ENCODE measurements at regions not wholly inside any gene's neighbourhood (a gene's known extent, or its start where the extent isn't known, plus 50 kb on each side); places are given as distances from the start of the nearest gene placed in this dataset.

- no peak for DNase-seq
These were observed 214.9 kb upstream of the ARHGAP24 start for GRCh38 chr4:85260064-85260463.

- no peak for DNase-seq
These were observed 209.7 kb upstream of the ARHGAP24 start for GRCh38 chr4:85265234-85265633.

GRCh38 chr4:85268188-85268587 is 206.8 kb upstream of the ARHGAP24 start:
- DNase-seq = no peak

- no peak for DNase-seq
These were observed 206.0 kb upstream of the ARHGAP24 start for GRCh38 chr4:85268961-85269360.

DNA sequence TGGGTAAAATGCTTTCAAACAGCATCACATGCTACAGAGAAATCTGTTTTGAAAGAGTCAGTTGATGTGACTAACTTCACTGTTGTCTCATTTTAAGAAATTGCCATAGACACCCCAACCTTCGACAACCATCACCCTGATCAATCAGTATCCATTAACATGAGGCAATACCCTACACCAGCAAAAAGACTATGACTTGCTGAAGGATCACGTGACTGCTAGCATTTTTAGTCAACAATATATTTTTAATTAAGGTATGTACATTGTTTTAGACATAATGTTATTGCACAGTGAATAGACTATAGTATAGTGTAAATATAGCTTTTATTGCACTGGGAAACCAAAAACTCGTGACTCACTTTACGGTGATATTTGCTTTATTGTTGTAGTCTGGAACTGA is 200.0 kb upstream of the ARHGAP24 start:
- DNase-seq = no peak

DNA sequence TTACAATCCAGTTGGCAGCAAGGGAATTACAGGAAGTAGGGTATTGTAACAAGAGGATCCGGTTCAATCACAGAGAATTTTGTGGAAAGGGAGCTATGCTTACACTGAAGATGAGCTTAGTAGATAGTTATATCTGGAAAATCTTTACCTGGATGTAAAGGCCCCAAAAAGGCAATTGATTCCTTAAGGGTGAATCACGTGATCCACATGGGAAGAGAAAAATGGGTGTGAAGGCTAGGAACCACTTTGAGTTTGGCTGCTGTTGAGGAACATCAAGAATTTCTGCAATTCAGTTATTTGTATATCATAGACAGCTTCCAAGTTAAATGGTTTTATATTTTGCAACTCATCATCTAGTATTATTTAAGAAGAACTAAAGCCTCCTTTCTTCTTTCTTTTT is 194.0 kb upstream of the ARHGAP24 start:
- no peak for DNase-seq

DNA sequence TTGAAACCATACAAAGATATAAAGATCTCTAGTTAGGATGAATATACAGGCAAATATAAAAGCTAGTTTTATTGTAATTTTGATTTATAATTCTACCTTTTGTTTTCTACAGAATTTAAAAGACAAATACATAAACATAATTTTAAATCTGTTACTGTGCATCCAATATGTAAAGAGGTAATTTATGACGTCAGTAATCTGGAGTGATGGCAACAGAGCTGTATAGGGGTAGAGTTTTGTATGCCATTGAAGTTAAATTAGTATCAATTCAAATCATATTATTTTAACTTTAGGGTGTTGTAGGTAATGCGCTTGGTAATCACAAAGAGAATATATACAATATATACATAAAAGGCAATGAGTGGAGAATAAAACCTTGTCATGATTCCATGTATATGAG is 183.7 kb upstream of the ARHGAP24 start:
- DNase-seq = no peak

GRCh38 chr4:85298037-85298436 is 176.9 kb upstream of the ARHGAP24 start:
- DNase-seq = no peak

DNA sequence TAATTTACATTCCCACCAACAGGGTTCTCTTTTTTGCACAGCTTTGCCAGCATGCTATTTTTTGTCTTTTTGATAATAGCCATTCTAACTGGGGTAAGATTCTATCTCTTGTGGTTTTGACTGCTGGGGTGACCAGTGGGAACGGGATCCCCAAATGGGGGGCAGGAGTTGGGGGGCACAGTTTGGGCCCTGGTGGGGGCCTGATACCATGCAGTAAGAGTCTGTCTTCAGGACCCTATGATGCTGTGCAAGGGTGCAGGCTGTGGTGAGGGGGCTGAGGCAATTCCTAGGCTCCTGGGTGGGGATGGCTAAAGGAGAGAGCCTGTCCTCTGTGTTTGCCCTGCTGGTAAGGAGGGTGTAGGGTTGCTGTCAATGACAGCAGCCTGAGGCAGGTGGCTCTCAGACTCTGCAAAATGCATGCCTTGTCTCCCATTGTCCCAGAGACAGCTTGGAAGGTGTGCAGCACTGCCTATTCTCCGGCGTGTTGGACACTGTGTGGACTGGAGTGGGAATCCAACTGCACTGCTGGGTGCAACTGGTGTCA is 172.7 kb upstream of the ARHGAP24 start:
- no peak for DNase-seq

- peak in 15 of 58 donors; percentile 0 to 37 (median 6) for DNase-seq
These were observed 172.2 kb upstream of the ARHGAP24 start for GRCh38 chr4:85302756-85303155.

GRCh38 chr4:85318415-85318814 is 156.5 kb upstream of the ARHGAP24 start:
- no peak for DNase-seq

DNA sequence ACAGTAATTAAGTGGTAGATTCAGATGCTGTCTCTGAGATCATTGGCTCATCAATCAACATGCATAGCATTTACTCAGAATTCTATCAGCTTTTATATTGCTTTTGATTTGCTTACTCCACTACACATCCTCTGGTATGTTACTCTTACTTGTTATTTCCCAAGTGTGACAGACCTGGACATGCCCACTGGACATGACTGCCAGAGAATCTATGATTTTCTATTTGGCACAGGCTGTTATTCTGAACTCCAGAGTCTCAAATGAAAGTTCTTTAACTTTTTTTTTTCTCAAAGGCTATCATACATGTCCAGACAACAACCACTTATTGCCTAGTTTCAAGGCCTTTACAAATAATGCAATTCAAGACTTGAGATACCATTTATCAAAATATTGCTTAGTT is 116.1 kb upstream of the ARHGAP24 start:
- no peak for DNase-seq

DNA sequence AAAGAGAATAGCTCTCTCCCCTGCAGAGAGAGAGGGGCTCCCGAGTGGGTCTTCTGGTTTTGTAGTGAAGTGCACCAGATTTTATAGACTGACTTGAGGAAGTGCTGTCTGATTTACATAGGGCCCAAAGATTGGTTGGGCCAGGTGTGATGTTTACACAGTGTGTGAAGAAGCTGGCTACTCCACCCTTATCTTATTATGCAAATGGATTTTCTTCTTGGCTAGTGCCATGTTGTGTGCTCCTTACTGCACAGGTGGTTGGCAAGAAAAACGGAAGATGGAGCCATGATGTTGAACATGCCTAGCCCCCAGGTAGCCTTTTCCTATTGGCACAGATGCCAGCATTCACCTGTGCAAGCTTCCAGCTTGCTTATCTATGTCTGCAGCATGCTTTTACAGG is 112.4 kb upstream of the ARHGAP24 start:
- DNase-seq = no peak

DNA sequence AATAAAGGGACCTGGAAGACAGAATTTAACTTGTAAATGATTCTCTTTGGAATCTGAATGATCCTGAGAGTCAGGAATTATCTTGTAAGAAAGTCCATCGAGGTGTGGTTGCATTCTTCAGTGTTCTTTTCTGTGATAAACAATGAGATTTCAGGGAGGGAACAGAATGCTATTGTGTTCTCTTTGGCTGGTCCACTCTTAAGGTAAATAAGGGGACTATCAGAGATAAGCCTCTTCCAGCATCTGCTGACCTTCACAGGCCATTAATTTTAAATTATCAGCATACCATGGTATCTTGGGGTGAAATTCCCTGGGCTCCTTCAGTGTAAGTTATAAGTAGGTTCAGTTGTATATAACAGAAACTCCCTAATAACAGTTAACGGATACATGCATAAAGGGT is 107.1 kb upstream of the ARHGAP24 start:
- no peak for DNase-seq

GRCh38 chr4:85368240-85368639 is 106.7 kb upstream of the ARHGAP24 start:
- no peak for DNase-seq

DNA sequence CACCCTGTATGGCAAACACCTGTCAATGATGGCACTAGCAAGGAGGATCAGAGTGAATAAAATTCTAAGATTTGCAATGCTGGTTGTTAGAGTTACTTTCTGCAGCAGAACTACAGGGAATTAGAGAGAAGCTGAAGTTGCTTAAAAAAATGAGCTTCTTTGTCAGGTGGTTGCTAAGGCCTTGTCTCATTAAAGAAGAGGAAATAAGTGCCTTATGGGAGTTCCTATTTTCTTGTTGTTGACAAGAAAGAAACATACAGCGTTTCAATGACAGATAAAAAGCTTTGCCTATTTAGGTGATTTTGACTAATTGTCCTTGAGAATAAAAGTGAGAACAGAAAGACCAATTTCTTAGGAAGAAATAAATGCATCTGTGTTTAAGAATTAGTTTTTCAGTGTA is 106.0 kb upstream of the ARHGAP24 start:
- DNase-seq = no peak

GRCh38 chr4:85369703-85370380 is 105.1 kb upstream of the ARHGAP24 start:
- DNase-seq = no peak

DNA sequence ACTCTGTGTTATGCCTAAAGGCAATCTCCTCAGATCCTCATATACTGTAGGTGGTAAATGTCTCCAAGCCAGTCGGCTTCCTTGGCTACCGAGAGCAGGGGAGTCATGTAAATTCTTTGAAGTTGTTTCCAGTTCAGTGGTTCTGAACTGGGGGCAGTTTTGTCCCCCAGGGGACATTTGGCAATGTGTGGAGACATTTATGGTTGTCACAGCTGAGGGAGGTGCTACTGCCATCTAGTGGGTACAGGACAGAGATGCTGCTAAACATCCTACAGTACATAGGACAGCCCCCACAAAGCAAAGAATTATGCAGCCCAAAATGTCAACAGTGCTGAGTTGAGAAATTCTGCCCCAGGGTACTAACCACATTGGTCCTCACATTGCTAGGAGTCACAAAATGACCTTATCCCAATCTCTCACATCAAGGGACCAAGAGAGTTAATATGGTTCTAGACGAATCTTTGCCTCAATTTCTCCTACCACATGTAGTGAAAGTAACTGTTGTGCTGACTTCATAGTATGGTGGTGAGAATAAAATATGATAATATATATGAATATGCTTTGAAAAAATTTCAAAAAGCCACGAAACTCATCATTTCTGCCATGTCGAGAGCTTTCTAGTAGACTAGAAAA is 104.4 kb upstream of the ARHGAP24 start:
- DNase-seq = peak in 26 of 58 donors; percentile 0 to 30 (median 3)

DNA sequence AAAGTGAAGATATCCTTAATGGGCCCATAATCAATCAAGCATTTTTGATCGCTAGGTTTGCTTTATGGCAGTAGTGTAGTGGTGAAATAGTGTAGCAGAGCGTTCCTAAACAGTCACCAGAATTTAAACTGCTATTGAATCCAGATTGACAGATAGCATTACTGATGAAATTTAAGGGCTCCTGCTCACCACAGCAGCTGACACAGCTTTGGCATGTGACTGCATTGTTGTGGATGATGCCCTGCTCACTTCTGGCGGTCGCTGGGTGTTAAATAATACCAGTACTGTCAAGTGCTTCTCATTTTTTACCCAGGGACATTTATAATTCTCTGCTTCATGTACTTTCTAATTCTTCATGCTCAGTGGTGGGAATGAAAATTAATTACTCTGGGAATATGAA is 102.0 kb upstream of the ARHGAP24 start:
- DNase-seq = peak in 3 of 58 donors; percentile 0 to 6 (median 1)

GRCh38 chr4:85376285-85376684 is 98.7 kb upstream of the ARHGAP24 start:
- DNase-seq = no peak

DNA sequence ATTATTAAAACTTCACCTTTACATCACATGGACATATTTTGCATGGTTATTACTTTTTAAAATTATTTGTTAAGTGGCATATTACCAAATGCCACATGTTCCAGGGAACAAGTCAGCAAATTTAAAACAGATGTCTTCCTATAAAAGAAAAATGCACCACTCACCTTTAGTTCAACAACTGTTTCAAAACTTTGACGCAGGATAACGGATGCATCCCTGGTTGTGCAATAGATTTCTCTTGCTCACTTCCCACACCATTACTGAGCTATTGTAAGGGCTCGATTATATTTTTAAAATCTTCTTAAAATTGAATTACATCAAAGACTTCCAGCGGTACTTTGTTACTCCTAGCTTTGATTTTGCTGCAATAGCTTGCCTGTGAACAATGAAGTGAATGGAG is 93.0 kb upstream of the ARHGAP24 start:
- DNase-seq = no peak

DNA sequence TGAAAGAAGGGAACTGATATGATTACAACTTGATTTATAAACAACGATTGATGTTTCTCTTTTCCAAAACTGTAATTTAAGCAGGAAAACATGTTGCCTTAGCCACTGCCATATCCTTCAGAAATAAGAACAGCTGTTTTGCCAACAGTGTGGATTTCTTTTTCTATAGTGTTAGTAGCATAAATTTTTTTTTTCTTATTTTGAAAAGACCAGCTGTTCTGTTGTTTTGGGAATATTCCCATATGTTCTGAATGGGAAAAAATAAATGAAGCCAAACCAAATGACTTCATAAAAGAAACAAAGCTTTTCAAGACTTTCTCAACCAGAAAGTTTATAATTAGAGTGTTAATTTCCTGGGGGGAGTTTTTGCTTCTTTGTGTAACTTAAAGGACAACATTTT is 83.9 kb upstream of the ARHGAP24 start:
- DNase-seq = no peak
